NCI-H524 (cell line): ENCODE measurements at regions not wholly inside any gene's neighbourhood (a gene's known extent, or its start where the extent isn't known, plus 50 kb on each side); places are given as distances from the start of the nearest gene placed in this dataset.

Experiments used
- DNase-seq, 2 experiments: peaks; one replicate each; lab custom pipeline; 2025; lab: John Stamatoyannopoulos, UW

DNA sequence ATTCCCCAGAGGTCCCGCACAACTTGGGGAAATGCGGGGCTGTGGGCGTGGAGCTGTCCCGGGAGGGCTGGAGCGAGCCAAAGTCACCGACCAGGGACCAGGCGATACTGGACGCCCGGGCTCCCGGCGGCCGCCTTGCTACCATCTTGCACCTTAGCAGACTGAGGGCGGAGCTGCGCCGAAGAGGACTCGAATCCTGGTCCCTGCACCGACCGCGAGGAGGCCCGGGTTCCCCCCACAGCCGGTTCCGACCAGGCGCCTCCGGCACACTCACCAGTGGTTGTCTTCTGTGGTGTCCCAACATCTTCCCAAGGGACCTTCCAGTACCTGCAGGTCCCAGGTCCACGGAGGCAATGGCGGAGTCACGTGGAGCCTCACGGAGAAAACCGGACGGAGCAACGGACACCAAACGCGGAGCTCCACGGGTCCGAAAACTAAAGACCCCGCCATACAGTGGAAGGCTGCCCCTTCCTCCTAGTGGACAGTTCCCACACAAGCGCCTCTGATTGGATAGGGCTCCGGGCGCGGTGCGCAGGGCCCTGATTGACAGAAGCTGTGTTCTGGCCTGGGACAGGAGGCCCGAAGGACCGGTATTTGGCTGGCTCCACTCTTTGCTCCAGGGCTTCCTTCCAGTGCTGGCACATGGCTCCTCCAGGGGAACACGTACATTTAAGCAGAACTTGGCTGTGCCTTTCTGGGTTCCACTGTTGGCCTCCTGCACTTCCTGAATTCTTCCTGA, 124.6 kb upstream of the ZNF479 start:
- no peak for DNase-seq

DNA sequence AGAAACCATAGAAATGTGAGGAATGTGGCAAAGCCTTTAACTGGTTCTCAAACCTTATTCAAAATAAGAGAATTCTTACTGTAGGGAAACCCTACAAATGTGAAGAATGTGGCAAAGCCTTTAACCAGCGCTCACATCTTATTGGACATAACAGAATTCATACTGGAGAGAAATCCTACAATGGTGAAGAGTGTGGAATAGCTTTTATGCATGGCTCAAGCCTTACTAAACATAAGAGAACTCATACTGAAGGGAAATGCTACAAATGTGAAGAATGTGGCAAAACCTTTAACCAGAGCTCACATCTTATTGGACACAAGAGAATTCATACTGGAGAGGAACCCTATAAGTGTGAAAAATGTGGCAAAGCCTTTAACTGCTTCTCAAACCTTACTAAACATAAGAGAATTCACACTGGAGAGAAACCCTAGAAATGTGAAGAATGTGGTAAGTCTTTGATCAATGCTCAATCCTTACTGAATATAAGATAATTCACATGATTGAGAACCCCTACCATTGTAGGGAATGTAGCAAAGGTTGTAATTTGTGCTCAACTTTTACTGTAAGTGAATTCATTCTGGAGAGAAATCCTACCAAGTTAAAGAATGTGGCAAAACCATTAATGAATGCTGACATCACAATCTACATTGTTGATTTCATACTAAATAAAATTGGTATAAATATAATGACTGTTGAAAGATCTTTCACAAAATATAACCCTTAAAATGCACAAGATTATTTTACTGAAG, 142.5 kb upstream of the ZNF479 start:
- DNase-seq = no peak

DNA sequence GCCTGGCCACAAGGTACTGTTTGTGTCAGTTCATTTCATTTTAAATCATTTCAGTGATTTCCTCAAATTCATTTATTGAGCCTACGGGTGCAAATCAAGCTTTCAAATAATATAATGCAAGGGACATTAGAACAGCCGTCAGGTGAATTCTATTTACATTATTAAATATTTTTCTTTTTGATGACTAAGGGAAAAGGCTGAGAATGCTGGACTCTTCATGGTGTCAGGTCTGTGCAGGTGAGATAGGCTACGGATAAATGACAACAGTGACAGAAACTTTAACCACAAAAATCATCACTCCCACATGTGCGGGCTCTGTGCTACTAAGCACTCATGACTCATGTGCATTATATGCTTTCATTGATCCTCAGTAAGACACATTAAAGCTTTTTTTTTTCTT, 149.2 kb upstream of the ZNF716 start:
- DNase-seq = no peak

DNA sequence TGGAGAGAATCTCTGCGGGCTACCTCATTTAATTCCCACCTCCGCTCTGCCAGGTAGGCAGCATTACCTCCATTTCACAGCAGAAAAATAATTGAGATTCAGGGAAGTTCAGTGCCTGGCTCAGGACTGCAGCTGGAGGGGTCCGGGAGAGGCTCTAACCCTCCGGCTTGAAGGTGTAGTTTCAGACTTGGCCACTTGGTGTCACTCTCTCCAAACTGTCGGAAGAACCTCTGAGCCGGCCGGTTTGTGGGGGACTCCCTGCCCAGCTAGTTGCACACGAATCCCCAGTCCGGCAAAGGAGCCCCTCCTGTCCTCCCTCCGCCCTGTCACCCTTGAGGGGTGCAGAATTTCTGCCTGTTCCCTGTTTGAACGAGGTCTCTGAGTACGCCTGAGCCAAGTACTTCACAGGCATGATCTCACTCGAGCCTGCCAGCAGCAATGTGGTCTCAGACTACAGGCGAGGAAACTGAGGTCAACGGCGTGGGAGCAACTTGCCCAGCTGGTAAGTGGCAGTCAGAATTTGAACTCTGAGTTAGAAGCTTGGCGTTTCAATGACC, 144.7 kb upstream of the ZNF716 start:
- DNase-seq = peak in 1 of 2 experiments; percentile 0

DNA sequence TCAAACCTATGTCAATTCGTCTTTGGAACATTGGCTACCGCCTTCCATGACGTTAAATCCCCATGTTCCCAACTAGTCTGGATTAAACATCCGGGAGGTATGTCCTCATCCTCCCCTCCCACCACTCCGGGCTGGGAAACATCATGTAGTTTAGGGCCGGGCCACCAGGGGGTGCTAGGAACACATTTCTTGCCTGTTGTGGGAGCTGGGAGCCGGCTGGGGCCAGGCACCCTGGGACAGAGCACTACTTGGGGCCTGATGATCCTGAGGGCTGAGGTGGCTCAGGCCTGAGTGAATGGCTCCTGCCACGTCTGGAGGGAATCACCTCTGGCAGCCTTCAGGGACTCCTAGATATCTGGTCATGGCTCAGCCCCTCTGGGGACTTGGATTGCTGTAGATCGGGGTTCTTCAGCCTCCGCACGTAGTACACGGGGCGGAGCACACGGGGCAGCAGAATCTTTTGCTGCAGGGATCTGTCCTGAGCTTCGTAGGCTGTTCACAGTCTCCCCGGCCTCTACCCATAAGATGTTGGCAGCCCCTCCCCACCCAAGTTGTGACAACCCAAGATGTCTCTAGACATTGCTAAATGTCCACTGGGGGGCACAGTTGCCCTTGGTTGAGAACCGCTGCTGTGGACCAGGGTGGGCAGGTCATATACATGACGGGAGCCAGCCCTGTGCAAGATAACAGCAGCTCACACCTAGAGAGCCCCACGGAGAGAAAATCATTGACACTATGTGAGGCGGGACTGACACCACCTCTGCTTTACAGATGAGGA, 141.2 kb upstream of the ZNF716 start:
- no peak for DNase-seq

DNA sequence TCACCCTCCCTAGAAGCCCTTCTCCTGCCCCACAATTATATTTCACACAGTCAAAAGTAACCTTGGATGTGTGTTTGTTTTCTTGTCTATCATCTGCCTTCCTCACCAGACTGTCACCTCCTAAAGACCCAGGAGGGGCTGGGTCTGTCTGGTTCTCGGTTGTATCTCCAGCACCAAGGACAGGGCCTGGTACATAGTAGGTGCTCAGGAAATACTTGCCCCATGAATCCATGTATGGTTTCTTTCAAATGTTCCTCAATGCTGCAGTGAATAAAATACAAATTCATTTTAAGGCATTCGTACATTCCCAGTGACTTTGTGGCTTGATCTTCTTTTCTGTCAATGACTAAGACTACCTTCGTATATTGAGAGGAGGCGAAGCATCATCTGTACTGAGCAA, 122.9 kb upstream of the ZNF716 start:
- DNase-seq = no peak

DNA sequence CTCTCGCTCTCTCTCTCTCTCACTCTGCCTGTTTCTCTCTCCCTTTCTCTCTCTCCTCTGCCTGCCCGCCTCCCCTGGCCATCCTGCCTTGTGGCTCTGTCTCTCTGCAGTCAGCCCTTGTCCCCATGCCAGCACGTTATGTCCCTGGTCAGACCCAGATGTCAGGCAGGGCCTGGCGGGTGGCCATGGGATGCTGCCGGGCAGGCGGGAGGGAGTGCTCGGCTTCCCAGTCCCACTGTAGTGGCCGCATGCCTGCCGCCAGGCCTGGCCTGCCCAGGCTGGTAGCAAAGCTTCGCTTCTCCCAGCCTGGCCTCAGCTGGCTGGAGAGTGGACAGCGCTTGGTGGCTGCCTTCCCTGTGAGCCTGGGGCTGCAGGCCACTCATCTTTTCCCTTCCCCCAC, 121.5 kb upstream of the ZNF716 start:
- no peak for DNase-seq

DNA sequence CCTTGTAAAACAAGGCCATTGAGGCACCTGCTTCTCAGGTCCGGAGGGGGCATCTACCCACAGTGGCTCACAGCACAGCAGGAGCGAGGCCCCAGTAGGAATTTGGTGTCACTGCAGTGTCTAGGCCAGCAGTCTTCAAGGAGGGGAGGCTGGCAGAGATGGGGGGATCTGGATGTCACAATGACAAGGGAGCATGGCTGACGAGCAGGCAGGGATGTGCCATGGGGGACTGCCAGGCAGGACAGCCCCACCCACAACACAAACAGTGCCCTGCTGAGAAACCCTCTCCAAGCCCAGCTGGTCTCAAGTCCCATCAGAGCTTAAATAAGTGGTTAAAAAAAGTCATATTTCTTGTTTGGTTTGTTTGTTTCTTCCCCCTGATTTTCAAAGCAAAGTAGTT, 121.0 kb upstream of the ZNF716 start:
- no peak for DNase-seq

DNA sequence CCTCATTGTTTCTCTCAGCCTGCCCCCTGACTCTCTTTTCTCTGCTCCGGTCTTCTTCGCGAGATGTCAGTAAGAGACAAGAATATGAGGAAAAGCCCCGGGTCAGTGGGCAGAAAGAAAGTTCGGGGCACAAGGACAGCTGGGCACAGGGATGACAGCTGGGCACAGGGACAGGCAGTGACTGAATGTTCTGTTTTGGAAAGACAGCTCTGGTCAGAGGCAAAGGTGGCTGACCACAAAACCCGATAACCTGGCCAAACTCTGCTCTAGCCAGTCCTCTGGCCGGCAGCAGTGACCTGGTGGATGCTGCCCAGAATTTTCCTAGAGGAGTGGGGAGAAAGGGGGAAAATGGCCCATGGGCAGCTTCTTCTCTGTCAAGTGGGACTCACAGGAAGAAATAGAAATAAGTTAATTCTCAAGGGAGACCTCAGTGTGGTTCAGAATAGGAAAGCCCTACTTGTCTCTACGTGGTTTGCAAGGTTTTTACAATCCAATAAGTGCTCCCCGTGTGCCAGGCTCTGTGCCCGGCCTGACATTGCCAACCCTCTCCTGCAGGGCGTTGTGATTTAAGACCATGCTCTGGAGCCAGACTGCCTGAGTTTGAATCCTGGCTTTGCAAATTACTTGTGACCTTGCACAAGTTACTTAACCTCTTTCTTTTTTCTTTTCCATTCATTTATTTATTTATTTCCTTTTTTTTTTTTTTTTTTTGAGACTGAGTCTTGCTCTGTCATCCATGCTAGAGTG, 110.6 kb upstream of the ZNF716 start:
- DNase-seq = no peak

DNA sequence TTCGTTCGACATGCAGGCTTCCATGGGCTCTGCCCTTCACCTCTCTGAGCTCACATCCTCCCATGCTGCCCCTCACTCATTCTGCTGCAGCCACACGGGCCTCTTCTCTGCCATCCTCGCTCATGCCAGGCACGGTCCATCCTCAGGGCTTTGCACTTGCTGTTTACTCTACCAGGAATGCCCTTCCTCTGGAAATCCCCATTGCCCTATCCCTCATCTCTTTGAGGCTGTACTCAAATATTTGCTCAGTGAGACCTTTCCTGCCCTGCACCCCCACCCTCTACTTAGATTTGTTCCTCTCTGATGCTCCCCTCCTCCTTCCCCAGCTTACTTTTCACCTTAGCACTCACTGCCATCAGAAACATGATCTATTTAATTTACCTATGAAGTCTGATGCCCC, 107.0 kb upstream of the ZNF716 start:
- DNase-seq = no peak

DNA sequence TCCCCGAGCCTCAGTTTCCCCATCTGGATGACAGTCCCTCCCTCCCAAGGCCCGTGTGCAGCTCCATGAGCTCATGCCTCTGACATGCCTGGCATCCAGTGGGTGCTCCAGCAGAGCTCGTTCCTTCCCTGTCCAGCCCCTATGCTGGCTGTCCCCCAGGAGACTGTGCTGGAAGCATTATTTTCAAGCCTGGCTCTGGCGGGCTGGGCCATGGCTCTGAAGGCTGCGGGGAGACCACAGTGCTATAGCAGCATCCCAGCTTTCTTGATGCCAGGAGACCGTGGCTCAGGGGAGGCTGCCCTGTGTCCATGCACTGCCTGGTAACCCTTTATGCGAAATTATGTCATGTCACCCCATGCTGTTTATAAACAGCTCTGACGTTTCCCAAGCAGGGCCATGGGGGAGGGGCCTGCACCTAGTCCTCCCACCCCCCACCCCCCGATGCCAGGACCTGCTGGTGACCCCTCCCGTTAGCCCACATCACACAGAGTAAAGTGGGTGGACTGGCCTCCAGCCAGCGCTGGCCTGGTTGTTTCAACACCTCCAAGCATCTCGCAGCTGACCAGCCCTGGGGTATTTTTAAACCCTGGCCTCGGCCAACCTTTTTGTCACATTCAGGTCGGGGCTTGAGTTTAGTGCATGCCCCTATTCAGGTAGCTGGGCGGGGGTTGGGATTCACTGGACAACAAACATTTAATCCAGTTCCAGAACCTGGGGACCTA, 105.9 kb upstream of the ZNF716 start:
- DNase-seq = no peak

DNA sequence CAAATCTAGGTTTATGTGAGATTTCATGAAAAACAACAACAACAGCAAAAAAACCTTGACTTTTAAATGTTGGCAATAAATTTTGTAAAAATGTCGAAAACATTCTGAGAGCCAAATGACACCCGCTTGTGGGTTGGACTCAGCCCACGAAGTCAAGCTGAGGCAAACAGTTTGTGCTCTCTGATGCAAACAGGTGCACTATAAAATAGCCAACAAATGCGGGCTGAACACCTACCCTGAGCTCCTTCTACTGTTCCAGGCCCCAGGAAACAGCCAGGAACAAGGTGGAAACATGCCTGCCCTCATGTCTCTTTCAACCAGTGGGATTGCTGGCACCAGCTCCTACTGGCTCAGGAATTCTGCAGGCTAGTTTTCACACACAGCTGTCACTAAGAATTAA, 105.0 kb upstream of the ZNF716 start:
- no peak for DNase-seq

DNA sequence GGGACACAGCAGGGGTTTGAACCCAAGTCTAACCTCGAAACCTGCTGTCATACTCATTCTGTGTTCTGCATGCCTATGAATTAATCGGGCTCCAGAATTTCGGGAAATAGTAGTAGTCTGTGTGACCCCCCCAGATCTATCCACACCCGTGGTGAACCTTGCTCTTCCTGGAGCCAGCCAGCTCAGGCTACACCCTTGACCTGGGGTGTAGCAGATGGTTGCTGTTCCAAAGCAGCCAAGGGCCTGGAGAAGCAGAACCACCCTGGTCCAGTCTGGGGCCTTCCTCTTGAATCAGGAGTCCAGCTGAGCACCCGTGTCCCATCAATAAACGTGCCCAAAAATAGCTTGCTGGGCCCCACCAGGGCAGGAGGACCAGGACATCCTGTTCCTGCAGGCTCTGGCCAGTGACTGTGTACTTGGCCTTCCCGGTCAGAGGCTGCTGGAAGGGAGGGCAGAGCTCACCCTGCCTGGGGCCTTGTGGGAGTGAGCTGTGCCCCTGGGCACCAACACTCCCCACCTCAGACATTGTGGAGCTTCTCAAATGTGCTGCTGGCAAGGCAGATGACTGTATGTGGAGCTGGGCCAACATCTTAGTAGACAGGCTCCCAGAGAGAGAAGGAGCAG, 101.2 kb upstream of the ZNF716 start:
- DNase-seq = no peak

DNA sequence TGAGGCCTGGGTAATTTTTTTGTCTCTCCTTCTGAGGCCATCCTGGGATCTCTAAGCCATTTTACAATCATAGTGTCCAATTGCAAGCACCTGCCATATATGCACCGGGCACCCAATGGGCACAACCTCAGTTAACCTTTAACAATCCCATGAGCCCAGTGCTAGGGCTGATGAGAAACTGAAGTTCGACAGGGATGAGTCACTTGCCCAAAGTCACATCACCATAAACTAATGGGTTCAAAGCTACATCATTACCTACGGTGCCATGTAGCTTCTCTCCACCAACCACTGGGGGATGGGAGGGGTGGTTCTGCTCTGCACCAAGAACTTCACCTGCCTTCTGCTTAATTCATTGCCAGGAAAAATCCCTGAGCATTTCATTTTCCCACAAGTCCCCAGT, 95.8 kb upstream of the ZNF716 start:
- DNase-seq = no peak

DNA sequence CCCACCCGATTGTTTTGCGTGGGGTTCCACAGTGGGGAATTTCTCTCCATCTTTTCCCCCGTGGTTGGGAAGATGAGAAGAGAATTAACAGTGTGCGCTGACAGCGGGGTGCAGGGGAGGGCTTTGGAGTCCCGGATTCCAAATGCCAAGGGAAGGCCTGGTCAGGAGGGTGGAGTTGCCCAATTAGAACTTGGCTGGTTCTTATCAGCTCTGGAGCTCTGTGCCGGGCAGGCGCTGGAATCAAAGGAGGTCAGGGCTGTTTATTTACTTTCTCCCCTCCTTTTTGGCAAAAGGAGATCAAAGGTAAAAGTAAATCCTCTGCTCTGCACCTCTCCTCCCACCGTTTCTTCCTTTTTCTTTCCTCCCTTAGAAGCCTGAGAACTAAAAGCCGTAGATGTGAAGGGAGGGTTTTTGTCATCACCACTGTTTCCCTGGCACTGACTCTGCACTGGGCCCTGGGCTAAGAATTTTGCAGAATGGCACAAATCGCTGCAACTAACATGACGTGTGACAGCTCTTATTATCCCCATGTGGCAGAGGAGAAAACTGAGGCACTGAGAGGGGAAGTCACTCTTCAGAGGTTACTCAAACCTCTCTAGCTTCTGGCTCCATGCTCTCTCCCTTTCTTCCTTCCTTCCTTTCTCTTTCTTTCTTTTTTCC, 95.2 kb upstream of the ZNF716 start:
- DNase-seq = no peak

DNA sequence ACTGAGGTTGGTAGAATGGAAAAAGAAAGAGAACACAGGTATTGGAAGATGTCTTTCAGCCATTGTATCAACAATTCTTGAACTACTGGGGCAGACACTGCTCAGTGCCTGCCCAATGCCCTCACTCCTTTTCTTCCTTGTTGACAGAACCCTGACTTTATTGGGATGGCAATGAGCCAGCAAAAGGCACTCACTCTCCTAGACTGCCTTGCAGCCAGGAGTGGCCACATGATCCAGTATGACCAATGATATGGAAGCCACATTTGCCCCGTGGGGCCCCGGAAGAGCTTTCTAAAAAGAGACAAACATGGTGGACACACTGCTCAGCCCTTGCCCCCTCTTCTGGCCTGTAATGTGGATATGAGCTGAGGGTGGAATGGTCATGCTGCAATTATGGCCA, 88.6 kb upstream of the ZNF716 start:
- no peak for DNase-seq

DNA sequence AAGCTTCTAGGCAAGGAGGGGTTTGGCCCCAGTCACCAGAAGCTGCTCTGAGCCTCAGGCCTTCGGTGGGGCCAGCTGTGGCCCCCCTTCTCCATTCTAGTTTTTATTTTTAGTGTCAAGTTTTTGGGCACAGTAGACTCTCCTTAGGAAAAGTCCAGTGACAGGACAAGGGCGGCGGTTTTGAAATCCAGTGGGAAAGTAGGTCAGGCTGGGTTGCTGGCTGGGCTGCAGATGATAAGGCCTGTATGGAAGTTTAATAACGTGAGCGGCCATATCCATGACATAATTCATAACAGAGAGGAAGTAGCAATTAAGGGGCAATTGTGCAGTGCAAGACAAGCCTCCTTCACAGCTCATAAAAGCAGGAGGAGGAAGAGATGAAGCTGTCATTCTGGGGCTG, 87.1 kb upstream of the ZNF716 start:
- no peak for DNase-seq

DNA sequence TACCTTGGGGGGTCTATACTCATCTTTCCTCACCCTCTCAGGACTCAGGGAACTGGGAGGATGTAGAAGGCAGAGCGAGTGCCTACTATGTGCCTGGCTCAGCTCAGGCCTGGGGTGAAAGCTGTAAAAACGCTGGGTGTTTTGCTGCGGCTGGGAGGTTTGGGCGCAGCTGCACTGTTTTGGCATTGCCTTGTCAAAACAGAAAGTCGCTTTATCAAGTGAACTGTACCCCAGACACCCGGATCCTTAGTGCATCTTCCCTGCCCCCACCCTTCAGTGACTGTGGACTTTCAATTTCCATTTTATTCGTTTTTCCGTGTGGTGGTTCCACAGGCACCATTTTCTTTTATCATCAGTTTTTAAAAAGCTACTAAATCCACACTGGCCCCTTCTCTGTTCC, 86.7 kb upstream of the ZNF716 start:
- DNase-seq = no peak

DNA sequence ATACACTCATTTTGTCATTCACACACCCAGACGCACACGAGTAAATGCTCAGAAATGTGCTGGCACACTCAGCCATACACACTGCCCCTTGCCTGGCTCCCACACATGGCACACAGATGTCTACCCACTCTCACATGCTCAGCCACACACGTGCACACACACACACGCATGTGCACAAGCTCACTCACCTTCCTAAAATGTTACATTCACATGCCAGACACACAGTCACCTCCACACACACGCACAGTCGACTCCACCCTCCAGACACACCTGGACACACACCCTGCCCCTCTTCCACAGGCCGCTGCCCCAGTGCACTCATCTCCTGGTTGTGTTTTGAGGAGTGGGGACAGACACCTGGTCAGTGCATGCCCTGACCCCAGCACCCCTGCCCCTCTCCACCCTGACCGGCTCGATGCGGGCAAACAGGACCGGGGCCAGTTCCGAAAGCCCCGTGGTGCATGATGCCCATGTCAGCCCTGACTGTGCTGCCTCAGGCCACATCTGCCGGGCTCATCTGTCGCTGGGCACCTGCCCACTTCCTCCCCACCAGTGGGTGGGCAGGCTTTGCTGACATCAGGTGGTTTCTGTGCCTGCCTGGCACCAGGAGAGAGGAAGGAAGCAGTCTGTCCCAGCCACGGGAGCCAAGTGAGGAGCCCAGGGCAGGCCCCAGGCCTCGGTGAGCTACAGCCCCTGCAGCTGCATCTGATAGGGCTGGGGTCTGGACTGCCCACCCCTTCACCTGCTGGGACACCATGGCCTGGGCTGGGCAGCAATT, 84.9 kb upstream of the ZNF716 start:
- no peak for DNase-seq

DNA sequence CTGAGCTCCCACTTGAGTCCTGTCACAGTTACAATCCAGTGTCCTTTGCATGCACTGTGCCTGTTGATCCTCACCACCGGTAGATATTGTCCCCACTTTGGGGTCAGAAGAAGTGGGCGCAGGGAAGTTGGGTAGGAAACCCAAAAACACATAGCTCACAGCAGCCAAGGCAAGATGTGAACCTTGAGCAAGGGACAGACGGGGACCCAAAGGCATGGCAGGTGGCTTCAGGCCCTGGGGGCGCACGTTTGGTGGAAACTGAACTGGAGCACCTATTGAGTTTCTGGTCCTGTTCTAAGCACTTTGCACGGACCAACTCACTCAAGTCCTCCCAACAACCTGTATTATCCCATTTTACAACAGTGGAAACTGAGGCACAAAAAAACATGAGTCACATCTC, 82.8 kb upstream of the ZNF716 start:
- no peak for DNase-seq
